UCSD-AML1 (cell line): ENCODE measurements at regions not wholly inside any gene's neighbourhood (a gene's known extent, or its start where the extent isn't known, plus 50 kb on each side); places are given as distances from the start of the nearest gene placed in this dataset.

ENCODE experiments used
- DNase-seq: peaks from one replicate; lab custom pipeline; 2025; ENCODE audit not compliant: unreplicated experiment; lab: John Stamatoyannopoulos, UW

DNA sequence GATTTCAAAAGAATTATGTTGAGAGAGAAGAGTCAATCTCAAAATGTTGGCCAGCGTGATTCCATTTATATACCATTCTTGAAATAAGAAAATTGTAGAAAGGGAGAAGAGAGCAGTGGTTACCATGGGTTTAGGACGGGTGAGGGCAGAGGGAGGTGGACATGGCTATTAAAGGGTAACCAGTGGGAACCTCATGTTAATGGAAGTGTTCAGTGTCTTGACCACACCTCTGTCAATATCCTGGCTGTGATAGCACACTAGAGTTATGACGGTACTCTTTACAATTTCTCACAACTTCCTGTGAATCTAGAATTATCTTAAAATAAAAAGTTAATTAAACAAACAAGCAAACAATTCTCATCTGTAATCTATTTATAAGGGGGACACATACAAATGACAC is 821.2 kb downstream of the VRK1 start:
- no peak for DNase-seq

DNA sequence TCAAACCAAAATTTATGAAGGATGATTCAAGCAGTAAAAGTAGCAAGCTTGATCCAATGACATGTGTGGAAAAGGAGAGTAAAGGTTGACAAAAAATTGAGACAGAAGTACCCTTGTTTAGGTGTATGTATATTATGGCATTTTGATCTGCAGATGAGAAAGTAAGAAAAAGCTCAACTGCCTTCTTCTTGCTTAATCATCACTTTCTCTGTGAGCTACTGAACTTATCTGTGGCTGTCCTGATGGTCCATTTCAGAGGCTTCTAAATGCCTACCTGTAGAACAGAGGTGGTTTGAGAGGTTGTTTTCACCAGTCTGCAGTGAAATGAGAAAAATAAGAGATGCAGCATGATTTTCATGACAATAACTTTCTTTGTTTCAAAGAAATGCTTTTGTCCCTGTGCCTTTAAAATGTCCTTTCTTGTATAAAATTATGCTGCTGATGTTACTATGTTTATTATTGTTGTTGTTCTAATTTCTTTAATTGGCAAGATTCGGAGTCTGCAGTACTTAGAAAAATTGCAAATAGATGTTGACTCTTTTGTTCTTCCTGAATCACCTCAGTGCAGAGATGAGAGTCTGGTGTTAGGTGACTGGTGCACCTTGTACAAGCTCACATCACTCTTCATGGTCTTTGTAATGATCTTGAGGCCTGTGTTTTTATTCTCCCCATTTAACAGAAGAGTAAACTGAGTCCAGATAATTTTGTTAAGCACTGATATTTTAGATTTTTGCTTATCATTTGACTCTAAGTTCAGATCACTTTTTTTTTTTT is 821.9 kb downstream of the VRK1 start:
- DNase-seq: no peak

- DNase-seq: no peak
Observed at GRCh38 chr14:97620066-97620465, 822.9 kb downstream of the VRK1 start.

DNA sequence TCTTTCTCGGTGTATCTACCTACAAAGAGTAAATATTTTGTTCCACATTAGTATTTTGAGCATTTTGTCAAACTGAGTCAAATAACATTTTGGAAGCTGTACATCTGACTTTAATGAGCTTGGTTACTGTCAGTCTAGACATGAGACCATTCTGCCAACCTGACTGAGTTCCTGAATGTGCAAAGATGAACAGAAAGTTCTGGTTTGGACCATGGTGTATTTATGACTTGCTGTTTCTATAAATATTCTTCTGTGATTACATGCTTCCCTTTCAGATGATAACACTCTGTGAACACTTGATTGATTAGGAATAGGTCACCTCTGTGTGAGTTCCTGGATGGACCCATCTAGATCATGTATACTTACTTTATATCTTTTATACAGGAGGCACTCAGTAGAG is 827.8 kb downstream of the VRK1 start:
- DNase-seq: no peak

- no peak for DNase-seq
Observed at GRCh38 chr14:97625477-97625876, 828.3 kb downstream of the VRK1 start.

GRCh38 chr14:97626088-97626487 is 828.9 kb downstream of the VRK1 start:
- DNase-seq: no peak

GRCh38 chr14:97630249-97630648 is 833.1 kb downstream of the VRK1 start:
- DNase-seq: no peak

DNA sequence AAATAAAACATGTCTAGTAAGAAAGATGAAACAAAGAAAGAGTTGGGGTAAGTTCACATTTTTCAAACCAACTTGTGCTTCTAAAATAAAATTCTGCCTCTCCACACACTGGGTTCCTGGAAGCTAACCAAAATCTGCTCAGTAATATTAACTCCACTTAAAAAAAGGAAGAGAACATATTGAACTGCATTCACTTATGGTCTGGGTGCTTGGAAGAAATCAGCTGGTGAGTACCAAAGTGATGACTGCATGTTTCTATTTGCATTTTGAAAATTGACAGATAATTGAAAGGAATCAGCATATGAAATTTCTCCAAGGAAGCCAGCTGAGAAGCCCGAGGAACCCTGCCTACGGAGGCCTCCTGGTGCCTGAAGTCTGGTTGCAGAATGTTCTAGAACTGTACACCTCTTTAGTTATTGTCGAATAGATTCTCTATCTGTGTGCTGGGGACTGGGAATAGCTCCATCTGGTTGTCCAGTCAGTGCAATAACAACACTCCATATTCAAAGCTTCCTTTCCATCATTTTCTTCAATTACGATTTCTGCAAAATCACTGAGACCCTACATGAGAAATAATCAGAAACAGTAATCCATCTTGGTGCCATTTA is 836.1 kb downstream of the VRK1 start:
- no peak for DNase-seq

DNA sequence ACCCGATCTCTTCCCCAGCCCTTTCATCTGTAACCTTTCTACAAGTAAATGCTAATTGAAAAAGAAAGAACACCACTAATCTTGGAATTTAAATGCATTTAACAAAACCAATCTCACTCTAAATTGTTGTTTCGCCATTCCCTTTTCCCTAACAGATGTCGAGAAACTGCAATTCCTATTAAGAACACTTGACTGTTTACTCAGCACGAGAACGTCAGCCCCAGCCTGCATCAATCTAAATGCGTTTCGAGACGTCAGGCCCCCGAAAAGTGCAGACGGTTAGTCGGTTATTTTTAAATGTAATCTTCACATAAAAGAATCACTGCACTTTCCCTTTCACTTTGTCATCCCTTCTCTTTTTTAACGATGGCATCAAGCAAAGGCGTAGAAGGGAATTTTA is 837.6 kb downstream of the VRK1 start:
- no peak for DNase-seq

DNA sequence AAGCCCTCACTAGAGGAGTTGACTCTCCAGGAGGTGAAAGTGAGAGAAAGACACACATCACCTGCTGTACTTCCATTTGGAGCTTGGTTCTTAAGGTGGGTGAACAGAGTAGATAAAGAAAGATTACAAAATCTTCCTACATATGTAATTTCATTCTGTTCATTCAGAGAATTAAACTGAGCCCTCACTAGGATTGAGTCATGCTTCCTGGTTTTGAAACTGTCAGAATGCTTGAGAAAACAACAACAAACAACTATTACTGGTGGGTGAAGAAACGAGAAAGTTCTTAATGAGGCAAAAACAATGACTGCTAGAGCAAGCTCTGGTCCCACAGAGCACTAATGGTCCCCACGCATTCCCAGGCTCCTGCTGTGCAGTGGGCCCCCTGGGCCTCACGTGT is 841.7 kb downstream of the VRK1 start:
- DNase-seq: no peak

GRCh38 chr14:97640031-97640430 is 842.8 kb downstream of the VRK1 start:
- DNase-seq: no peak

- no peak for DNase-seq
Observed at GRCh38 chr14:97641827-97642226, 844.6 kb downstream of the VRK1 start.

- no peak for DNase-seq
Observed at GRCh38 chr14:97642631-97643030, 845.4 kb downstream of the VRK1 start.

DNA sequence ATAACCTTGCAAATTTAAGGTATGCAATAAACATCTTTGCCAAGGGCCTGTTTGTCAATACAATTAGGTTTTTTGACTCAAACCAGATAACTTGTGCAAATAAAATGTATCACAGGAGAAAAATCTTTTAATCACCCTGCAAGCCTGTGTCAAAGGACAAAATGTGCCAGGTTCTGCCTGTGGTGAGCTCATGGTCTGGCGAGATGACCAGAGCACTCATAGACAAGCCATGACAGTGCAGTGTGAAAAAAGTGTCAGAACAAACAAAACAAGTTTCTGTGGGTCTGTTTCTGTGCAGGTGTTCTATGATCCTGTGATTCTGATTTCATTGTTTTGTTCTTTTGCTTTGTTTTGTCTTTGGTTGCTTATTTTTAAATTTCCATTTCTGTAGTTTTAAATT is 847.2 kb downstream of the VRK1 start:
- no peak for DNase-seq

GRCh38 chr14:97649752-97650151 is 852.6 kb downstream of the VRK1 start:
- no peak for DNase-seq

DNA sequence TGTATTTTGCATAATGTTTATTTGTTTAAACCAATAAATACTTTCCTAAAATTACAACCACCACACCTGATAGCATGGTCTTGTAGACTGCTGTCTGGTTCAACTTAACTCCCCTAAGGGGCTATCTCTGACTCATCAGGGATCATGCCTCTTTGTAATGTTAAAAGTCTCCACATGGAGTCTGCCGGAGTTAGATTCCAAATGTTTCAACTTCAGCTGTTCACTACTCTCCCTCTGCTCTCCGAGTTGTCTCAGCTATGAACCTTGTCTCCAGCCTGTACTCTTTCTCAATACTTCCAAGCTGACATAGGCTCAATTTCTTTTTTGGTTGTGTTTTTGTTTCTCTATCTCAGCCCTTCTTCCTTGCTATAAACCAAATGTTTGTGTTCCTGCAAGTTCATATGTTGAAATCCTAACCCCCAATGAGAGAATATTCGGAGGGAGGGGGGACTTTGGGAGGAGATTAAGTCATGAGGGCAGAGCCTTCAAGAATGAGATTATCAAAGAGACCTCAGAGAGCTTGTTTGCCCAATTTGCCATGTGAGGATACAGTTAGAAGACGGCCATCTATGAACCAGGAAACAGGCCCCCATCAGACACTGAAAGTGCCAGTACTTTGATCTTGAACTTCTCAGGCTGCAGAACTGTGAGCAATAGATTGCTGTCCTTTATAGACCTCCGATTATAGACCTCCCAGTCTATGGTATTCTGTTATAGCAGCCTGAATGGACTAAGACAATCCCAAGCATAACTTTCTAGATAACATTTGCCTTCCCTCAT is 858.2 kb downstream of the VRK1 start:
- DNase-seq: no peak

GRCh38 chr14:97657609-97658008 is 860.4 kb downstream of the VRK1 start:
- no peak for DNase-seq

DNA sequence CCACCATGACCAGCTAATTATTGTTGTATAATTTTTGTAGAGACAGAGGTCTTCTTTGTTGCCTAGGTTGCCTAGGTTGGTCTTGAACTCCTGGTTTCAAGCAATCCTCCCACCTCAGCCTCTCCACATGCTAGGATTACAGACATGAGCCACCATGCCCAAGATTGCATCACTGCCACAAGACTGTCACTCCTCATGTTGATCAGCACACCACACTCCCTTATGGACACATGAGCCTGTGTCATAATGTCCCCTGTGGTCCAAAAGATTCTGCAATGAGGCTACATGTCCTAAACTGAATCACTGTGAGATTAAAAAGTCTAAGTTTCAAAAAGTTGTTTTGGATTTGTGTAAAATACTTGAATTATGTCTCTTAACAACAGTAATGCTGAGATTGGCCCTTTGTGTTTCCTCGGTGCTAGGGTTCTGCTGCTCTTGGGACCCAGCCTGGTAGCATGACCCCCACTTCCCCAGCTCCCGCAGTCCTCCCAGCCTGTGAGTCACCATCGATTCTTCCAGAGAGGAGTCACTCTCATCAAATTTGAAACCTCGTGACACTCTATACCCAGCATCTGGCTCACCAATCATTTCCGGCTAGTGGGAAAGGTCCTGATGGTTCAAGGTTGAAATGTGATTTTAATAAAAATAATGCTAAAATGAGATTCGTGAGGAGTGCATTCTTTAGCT is 890.9 kb downstream of the VRK1 start:
- DNase-seq: no peak

GRCh38 chr14:97688631-97689336 is 891.6 kb downstream of the VRK1 start:
- no peak for DNase-seq

DNA sequence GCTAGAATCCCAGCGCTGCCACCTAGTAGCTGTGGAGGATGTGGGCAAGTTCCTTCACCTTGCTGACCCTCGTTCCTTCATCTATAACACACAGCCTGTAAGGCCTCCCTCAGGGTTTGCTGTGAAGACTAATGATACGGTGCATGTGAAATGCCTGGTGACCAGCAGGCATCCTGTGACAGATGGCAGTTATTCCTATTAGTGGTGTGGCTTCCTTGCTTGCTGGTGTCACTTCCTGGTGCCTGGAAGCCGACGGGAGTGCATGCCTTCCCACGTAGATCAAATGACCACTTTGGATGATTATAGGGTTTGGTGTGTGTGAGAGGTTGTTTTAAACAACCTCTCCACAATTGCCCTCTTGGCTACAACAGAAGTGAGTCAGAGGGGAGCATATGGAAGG is 894.9 kb downstream of the VRK1 start:
- no peak for DNase-seq

DNA sequence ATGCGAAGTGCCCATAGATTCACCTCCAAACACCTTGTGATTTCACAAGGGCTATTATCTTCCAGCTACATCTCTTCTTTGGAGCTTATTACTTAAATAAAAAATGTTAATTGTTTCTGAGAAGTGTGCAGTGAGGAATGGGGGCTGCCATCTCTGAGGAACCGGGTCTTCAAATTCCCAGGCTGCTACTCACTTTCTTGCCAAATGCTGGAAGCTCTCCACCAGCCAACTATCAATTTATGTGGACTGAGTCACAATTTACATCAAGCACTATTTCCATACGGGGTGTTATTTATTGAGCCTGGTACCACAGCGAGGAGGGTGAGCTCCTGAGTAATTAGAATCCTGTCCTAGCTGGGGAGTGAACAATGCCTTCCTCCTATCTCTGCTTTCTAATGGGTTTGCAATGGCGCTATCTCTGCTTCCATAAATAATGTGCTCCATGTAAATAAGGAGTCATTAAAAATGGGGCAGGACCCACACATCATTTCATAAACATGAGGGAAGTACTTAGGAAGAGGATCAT is 898.3 kb downstream of the VRK1 start:
- DNase-seq: no peak
